Stimulated activated naive B cell treated with anti-CD40 and anti-IgM and Interleukin-4, amounts not matched to agents 10 μg/mL and 1 μg/mL and 100 μg/mL, for 72 hours (primary cell): ENCODE measurements at regions not wholly inside any gene's neighbourhood (a gene's known extent, or its start where the extent isn't known, plus 50 kb on each side); places are given as distances from the start of the nearest gene placed in this dataset.

Source experiments
- ATAC-seq, 2 donors: fragments of 150-1000 bp; cut with Tn5 transposase; replicated peaks; 2 replicates each; pipeline ENCODE4 v1.10.0; 2021; ENCODE audit warnings: moderate library complexity in 1 of 2
- DNase-seq: peaks from one replicate; pipeline ENCODE4 v3.0.0; 2021
- H3K27ac Mint-ChIP-seq: one replicate; pipeline ENCODE4 v1.8.0; 2022; ENCODE audit warnings: mild to moderate bottlenecking, mixed read lengths
- H3K27me3 Mint-ChIP-seq, 2 donors: one replicate each; pipeline ENCODE4 v1.8.0; 2022; ENCODE audit warnings: mixed read lengths in 2 of 2
- H3K36me3 Mint-ChIP-seq, 2 donors: one replicate each; pipeline ENCODE4 v1.8.0; 2022; ENCODE audit warnings: mixed read lengths in 2 of 2, mild to moderate bottlenecking in 1 of 2
- H3K4me1 Mint-ChIP-seq, 2 donors: one replicate each; pipeline ENCODE4 v1.8.0; 2022; ENCODE audit warnings: mixed read lengths in 2 of 2, mild to moderate bottlenecking in 1 of 2
- H3K4me3 Mint-ChIP-seq, 2 donors: one replicate each; pipeline ENCODE4 v1.8.0; 2022; ENCODE audit warnings: mild to moderate bottlenecking in 2 of 2, mixed read lengths in 2 of 2, moderate library complexity in 1 of 2
- H3K9me3 Mint-ChIP-seq, 2 donors: one replicate each; pipeline ENCODE4 v1.8.0; 2022; ENCODE audit warnings: mixed read lengths in 2 of 2, mild to moderate bottlenecking in 1 of 2

- Mint-ChIP-seq H3K4me1 (no peaks in the 10 kb centered on the region), H3K36me3 (no peaks in the 10 kb centered on the region), H3K27ac (no peak overlapping the region), H3K9me3 (peaks cover 4 to 6% of the 10 kb centered on the region in 2 donors), H3K27me3 (no peaks in the 10 kb centered on the region), H3K4me3 (no peak overlapping the region)
- DNase-seq, result no peak
- ATAC-seq, result no peak
These were observed 324.1 kb upstream of the CRIM1 start for GRCh38 chr2:36031471-36031870.

- H3K36me3 Mint-ChIP-seq, result no peaks in the 10 kb centered on the region
- H3K27ac Mint-ChIP-seq, result no peak overlapping the region
- no peaks in the 10 kb centered on the region for H3K9me3 Mint-ChIP-seq
- no peaks in the 10 kb centered on the region for H3K4me1 Mint-ChIP-seq
- ATAC-seq (no peak), DNase-seq (no peak)
- no peak overlapping the region for H3K4me3 Mint-ChIP-seq
- H3K27me3 Mint-ChIP-seq, result no peaks in the 10 kb centered on the region
These were observed 328.0 kb upstream of the CRIM1 start for GRCh38 chr2:36027616-36028015.

- no peaks in the 10 kb centered on the region for H3K36me3 Mint-ChIP-seq
- no peak overlapping the region for H3K27ac Mint-ChIP-seq
- no peaks in the 10 kb centered on the region for H3K4me1 Mint-ChIP-seq
- H3K9me3 Mint-ChIP-seq, result no peaks in the 10 kb centered on the region
- no peak overlapping the region for H3K4me3 Mint-ChIP-seq
- no peak for ATAC-seq
- peaks cover 4 to 9% of the 10 kb centered on the region in 2 donors for H3K27me3 Mint-ChIP-seq
- no peak for DNase-seq
These were observed 342.5 kb upstream of the CRIM1 start for GRCh38 chr2:36013064-36013463.

- no peak overlapping the region for H3K4me3 Mint-ChIP-seq
- peaks cover 0 to 6% of the 10 kb centered on the region in 2 donors for H3K27me3 Mint-ChIP-seq
- H3K9me3 Mint-ChIP-seq, result no peaks in the 10 kb centered on the region
- DNase-seq (no peak), ATAC-seq (no peak)
- H3K4me1 Mint-ChIP-seq, result no peaks in the 10 kb centered on the region
- H3K36me3 Mint-ChIP-seq, result no peaks in the 10 kb centered on the region
- no peak overlapping the region for H3K27ac Mint-ChIP-seq
These were observed 349.1 kb upstream of the CRIM1 start for GRCh38 chr2:36006444-36006843.

- H3K36me3 Mint-ChIP-seq, result no peaks in the 10 kb centered on the region
- no peak overlapping the region for H3K27ac Mint-ChIP-seq
- H3K4me3 Mint-ChIP-seq, result no peak overlapping the region
- H3K9me3 Mint-ChIP-seq, result no peaks in the 10 kb centered on the region
- H3K27me3 Mint-ChIP-seq, result peaks cover 6 to 10% of the 10 kb centered on the region in 2 donors
- DNase-seq (no peak), ATAC-seq (no peak)
- no peaks in the 10 kb centered on the region for H3K4me1 Mint-ChIP-seq
These were observed 352.6 kb upstream of the CRIM1 start for GRCh38 chr2:36002941-36003340.

GRCh38 chr2:35997488-35997887 lies 358.1 kb upstream of the CRIM1 start:
- Mint-ChIP-seq H3K4me1 (no peaks in the 10 kb centered on the region), H3K27me3 (peaks cover 0 to 10% of the 10 kb centered on the region in 2 donors), H3K9me3 (peaks cover 7 to 8% of the 10 kb centered on the region in 2 donors), H3K27ac (no peak overlapping the region), H3K4me3 (no peak overlapping the region), H3K36me3 (no peaks in the 10 kb centered on the region)
- DNase-seq, result no peak
- ATAC-seq, result no peak

DNA sequence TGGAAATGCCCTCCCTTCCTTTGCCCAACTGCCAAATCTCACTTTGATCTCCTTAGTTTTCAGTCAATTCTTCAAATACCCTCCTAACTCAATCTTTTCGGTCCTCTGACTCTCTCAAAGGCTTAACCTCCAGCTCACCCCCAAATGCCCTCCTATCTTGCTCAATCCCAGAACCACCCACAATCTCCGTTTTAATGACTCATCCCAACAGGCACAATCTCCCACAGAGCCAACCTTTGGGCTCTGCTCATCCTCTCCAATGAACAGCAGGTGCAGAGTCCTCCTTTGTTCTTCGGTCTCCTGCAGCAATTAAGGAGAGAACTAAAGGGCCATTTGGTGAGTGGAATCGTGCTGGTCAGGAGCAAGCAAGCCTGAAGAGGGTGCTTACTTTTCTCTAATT lies 366.1 kb upstream of the CRIM1 start:
- ATAC-seq, result no peak
- no peak for DNase-seq
- H3K4me1 Mint-ChIP-seq, result no peaks in the 10 kb centered on the region
- no peak overlapping the region for H3K27ac Mint-ChIP-seq
- H3K9me3 Mint-ChIP-seq, result peaks cover 2 to 6% of the 10 kb centered on the region in 2 donors
- no peaks in the 10 kb centered on the region for H3K27me3 Mint-ChIP-seq
- no peak overlapping the region for H3K4me3 Mint-ChIP-seq
- no peaks in the 10 kb centered on the region for H3K36me3 Mint-ChIP-seq

DNA sequence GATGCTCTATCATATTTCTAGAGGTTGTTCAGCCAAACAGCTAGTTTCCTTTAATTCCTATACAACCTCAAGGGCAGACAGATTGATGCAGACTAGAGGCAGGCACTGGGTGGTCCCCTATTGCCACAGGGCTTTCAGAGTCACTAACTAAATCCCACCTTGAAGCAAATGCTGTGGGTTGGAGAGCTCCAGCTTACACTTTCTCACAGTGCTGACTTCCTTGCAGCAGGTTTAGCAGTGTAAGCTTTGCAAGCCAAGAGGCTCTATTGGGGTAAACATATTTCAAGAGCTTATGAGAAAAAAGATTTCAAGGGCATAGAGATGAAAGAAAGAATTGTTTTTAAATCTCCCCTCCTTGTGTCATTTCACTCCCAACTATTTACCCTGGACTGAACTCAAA lies 366.5 kb upstream of the CRIM1 start:
- H3K4me1 Mint-ChIP-seq, result no peaks in the 10 kb centered on the region
- no peak overlapping the region for H3K27ac Mint-ChIP-seq
- H3K9me3 Mint-ChIP-seq, result peaks cover 0 to 4% of the 10 kb centered on the region in 2 donors
- H3K4me3 Mint-ChIP-seq, result no peak overlapping the region
- H3K36me3 Mint-ChIP-seq, result no peaks in the 10 kb centered on the region
- ATAC-seq (no peak), DNase-seq (no peak)
- no peaks in the 10 kb centered on the region for H3K27me3 Mint-ChIP-seq

DNA sequence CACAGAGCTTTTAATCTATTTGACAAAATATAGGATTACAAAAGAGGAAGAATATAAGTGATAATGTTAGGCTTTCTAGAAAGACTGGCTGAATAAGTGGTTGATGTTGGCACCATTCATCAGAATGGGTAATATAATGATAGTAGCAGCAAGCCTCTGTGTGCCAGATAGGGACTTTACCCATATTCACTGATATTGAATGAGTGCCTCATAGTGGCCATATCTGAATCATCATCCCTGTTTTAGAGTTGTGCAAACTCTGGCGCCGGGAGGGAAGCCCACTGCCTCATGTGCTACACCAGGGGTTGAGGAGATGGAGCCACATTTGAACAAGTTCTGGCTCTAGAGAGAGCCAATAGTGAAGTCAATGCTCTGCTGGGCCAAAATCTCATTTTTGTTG lies 368.7 kb upstream of the CRIM1 start:
- Mint-ChIP-seq H3K4me3 (no peak overlapping the region), H3K27ac (no peak overlapping the region), H3K36me3 (no peaks in the 10 kb centered on the region), H3K27me3 (no peaks in the 10 kb centered on the region), H3K9me3 (peaks cover 0 to 2% of the 10 kb centered on the region in 2 donors), H3K4me1 (no peaks in the 10 kb centered on the region)
- no peak for ATAC-seq
- no peak for DNase-seq

DNA sequence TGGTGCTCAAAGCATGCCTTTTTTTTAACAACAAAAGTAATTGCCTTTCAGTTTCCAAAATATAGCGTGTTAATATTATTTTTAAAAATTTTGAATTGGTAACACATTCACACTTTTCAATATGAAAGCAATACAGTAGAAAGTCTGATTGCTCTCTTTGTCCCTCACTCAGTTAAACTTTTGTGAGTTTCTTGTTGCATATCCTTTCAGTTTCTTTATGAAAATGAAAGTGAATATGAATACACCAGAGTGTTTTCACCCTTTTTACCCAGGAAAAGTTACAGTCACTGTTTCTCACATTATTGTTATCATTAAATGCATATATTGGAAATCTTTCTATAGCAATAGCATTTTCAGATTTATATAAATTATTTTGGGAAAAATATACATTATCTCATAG lies 377.4 kb upstream of the CRIM1 start:
- Mint-ChIP-seq H3K9me3 (no peaks in the 10 kb centered on the region), H3K27ac (no peak overlapping the region), H3K27me3 (no peaks in the 10 kb centered on the region), H3K36me3 (no peaks in the 10 kb centered on the region), H3K4me3 (no peak overlapping the region), H3K4me1 (no peaks in the 10 kb centered on the region)
- ATAC-seq (peak in 1 of 2 donors; percentile 41), DNase-seq (no peak)

DNA sequence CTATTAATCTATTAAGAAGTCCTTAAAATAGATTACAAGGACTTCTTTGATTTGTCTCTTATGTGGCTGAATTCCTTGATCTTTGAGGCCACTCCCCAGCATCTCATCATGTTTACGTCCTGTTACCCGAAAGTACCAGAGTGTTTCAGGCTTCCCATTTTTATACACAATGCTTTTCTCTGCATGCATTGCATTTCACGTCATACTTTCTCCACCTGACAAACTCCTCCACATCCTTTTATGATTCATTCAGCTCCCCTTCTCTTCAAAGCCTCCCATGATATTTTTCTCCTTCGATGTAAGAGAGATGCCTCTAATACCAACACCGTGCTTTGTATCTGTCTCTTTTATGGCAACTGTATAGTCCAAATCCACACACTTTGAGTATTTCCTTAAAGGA lies 379.0 kb upstream of the CRIM1 start:
- Mint-ChIP-seq H3K4me1 (no peaks in the 10 kb centered on the region), H3K27me3 (no peaks in the 10 kb centered on the region), H3K4me3 (no peak overlapping the region), H3K9me3 (no peaks in the 10 kb centered on the region), H3K27ac (no peak overlapping the region), H3K36me3 (no peaks in the 10 kb centered on the region)
- no peak for DNase-seq
- ATAC-seq, result no peak

GRCh38 chr2:35973737-35974132 lies 381.8 kb upstream of the CRIM1 start:
- H3K9me3 Mint-ChIP-seq, result no peaks in the 10 kb centered on the region
- H3K36me3 Mint-ChIP-seq, result no peaks in the 10 kb centered on the region
- DNase-seq (no peak), ATAC-seq (no peak)
- no peak overlapping the region for H3K27ac Mint-ChIP-seq
- no peaks in the 10 kb centered on the region for H3K27me3 Mint-ChIP-seq
- H3K4me1 Mint-ChIP-seq, result no peaks in the 10 kb centered on the region
- H3K4me3 Mint-ChIP-seq, result no peak overlapping the region

GRCh38 chr2:35973132-35973736 lies 382.3 kb upstream of the CRIM1 start:
- Mint-ChIP-seq H3K27ac (no peak overlapping the region), H3K36me3 (no peaks in the 10 kb centered on the region), H3K9me3 (no peaks in the 10 kb centered on the region), H3K4me3 (no peak overlapping the region), H3K27me3 (no peaks in the 10 kb centered on the region), H3K4me1 (no peaks in the 10 kb centered on the region)
- ATAC-seq (peak; percentile 70 to 73), DNase-seq (no peak)

DNA sequence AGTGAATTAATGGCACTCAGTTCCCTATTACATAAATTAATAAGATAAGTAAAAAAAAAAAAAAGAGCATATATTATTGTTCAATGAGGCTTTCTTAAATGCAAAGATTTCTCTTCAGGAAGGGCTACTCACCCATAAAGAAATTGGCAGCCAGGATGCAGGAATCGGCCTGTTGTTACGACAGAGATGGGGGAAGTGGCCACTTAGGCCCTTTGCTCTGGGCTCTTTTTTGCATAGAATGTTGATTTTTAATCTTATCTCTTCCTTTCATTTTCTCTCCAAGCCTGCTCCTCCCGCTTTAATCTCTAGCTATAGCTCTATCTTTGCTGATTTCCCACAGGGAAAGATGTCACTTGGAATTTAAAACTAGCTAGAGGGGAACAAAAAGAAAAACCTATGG lies 391.8 kb upstream of the CRIM1 start:
- Mint-ChIP-seq H3K36me3 (no peaks in the 10 kb centered on the region), H3K4me1 (no peaks in the 10 kb centered on the region), H3K4me3 (no peak overlapping the region), H3K27ac (no peak overlapping the region), H3K27me3 (no peaks in the 10 kb centered on the region), H3K9me3 (peaks cover 2 to 5% of the 10 kb centered on the region in 2 donors)
- DNase-seq (no peak), ATAC-seq (no peak)

- Mint-ChIP-seq H3K27ac (no peak overlapping the region), H3K36me3 (no peaks in the 10 kb centered on the region), H3K27me3 (no peaks in the 10 kb centered on the region), H3K4me3 (no peak overlapping the region), H3K4me1 (no peaks in the 10 kb centered on the region), H3K9me3 (peaks cover 2 to 5% of the 10 kb centered on the region in 2 donors)
- ATAC-seq, result no peak
- DNase-seq, result no peak
These were observed 392.2 kb upstream of the CRIM1 start for GRCh38 chr2:35963357-35963756.

GRCh38 chr2:35962585-35963146 lies 392.9 kb upstream of the CRIM1 start:
- Mint-ChIP-seq H3K4me3 (no peak overlapping the region), H3K36me3 (no peaks in the 10 kb centered on the region), H3K4me1 (no peaks in the 10 kb centered on the region), H3K9me3 (peaks cover 4 to 10% of the 10 kb centered on the region in 2 donors), H3K27ac (no peak overlapping the region), H3K27me3 (no peaks in the 10 kb centered on the region)
- DNase-seq, result no peak
- no peak for ATAC-seq
